Left renal pelvis (tissue), 4 donors: ENCODE measurements at regions not wholly inside any gene's neighbourhood (a gene's known extent, or its start where the extent isn't known, plus 50 kb on each side); places are given as distances from the start of the nearest gene placed in this dataset.

Experiments
- DNase-seq, 4 donors: peaks; one replicate each; pipeline ENCODE4 v3.0.0-alpha.2; 2013; ENCODE audit warnings: low read depth in 4 of 4, low spot score in 3 of 4

DNA sequence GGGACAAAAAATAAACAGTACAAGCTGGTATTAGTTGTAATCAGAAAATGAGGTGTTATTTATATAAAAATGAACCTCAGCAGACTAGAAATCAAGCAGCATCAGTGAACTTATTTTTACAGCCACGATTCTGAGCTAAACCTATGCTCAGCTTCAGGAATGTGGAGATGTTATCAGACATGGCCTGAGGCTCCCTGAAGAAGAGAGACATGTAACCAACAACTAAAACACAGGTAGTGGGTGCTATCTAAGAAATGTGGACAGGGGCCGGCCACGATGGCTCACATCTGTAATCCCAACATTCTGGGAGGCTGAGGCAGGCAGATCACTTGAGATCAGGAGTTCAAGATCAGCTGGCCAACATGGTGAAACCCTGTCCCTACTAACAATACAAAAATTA, 534.3 kb downstream of the VRK1 start:
- DNase-seq, result no peak

DNA sequence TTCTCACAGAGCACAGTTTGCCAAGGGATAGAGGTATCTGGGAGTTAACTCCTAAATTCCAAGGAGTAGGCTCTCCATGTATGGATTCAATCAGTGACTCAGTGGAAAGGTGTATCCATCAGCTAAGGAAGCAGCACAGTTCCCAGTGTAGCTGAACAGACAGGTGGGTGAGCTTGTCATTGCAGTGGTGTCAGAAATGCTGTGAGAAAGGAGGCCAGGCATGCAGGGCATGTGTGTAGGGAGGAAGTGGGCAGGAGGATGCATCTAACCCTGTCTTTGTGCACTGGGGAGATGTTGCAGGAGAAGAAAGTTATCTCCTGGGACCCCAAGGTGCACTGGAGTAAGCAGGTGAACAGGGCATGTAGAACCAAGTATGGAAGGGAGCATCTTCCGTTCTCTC, 539.0 kb downstream of the VRK1 start:
- no peak for DNase-seq

DNA sequence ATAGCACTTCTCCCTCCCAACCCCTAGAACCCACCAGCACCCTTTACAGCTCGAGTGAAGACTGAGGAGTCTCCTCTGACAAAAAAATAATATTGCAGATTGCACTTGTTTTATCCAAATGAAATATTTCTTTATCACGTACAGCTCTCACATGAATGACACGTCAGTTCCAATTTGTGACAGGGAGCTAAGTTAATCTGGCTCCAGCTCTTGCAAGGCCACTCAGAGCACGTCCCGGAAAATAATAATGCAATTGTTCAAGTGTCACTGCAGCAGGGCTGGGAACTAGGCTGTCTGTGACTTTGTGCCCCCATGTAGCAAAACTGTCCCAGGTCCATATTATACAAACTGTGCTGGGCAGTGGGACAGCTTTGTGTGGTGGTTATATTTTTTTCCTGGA, 539.6 kb downstream of the VRK1 start:
- no peak for DNase-seq

DNA sequence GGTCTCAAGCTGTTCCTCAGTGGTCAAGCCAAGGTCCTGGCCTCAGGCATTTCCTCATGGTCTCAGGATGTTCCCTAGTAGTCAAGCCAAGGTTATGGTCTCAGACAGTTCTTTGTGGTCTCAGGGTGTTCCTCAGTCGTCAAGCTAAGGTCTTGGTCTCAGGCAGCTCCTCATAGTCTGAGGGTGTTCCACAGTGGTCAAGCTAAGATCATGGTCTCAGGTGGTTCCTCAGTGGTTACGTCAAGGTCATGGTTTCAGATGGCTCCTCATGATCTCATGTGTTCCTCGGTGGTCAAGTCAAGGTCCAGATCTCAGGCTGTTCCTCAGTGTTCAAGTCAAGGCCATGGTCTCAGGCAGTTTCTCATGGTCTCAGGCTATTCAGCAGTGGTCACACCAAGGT, 540.1 kb downstream of the VRK1 start:
- no peak for DNase-seq

DNA sequence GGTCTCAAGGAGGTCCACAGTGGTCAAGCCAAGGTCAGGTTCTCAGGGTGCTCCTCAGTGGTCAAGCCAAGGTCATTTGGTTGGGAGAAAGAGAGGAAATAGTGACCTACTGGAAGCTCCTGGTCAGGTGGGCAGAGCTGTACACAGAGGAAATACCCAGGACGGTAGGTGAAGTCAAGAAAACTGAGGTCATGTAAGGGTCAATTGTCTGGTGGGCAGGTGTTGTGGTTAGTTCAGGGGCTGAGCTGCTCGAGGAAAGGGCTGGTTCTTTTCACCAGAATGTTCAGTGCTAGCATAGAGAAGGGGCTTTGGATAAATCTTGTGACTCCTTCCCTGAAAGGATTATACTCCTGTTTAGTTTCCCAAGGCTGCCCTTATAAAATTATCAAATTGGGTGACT, 540.5 kb downstream of the VRK1 start:
- no peak for DNase-seq

DNA sequence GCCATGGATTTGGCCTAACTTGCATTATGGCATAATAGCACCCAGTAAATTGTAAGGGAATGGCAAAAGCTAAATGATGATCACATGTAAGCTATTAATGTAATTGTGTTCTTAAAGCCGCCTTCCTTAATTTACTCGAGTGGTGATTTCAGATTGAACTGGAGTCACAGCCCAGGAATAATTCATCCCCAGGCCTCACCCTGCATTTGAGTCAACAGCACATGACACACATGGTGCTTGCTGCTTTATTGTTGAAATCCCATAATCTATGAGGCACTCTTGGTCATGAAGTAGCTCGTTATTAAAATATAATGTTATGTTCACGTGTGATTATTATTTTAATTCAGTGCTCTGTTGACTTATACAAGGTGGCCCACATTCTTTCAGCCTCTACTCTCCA, 547.5 kb downstream of the VRK1 start:
- no peak for DNase-seq

DNA sequence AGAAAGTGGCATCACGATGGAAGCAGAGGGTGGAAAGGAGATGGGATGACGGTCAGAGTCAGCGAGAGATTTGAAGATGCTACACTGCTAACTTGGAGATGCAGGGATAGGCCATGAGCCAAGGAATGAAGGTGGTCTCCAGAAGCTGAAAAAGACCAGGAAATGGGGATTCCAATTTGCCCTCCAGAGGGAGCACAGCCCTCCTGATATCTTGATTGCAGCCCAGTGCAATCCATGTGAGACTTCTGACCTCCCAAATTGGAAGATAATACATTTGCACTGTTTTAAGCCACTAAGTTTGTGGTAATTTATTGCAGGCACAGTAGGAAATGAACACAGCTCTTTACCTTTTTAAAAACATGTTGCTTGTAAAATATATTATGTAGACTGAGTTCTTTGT, 549.5 kb downstream of the VRK1 start:
- no peak for DNase-seq

DNA sequence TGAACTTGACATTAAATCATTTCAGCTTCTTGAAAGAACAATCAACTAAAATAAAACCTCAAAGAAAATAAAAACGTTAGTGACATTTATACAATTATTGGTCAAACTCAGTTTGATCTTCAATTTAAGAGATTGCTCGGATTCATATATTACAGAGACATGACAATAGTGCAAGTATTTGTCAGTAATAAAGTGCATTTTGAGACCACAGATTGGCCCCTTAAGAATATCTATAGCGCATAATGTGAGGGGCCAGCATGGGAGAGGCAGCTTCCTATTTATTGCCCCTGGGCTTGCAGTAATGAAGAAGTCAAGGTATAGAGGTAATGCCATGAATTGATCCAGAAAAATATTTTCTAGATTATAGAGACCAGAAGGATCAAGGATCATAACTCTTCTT, 552.3 kb downstream of the VRK1 start:
- DNase-seq, result no peak

DNA sequence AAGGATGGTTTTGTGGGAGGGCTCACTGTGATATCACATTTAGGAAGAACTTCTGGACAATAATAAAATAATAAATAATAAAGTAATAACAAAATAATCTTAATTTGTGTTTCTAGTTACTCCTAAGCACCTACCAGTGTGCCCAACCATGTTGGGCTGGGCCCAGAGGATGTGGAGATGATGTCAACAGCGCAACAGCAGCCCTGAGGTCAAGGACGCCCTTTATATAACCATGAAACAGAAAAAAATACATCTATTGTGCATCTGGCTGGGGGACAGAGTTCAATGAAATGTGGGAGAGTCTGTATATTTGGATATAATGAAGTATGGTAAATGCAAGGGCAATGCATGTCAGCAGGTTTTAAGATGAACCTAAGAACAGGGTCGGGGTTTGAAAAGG, 552.8 kb downstream of the VRK1 start:
- no peak for DNase-seq

DNA sequence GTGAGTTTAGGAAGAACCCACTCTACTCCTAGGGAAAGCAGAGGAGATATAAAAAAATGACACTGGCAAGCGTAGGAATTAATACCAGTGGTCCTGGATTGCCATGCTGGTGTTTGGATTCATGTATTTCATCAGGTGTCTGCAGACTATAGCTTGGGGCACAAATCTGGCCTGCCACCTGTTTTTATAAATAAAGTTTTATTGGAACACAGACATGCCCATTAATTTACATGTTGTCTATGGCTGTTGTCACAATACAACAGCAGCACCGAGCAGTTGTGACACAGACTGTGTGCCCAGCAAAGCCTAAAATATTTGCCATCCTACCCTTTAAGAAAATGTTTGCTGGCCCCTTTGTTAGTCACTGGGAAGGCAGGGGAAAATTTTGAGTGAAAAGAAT, 553.2 kb downstream of the VRK1 start:
- no peak for DNase-seq

DNA sequence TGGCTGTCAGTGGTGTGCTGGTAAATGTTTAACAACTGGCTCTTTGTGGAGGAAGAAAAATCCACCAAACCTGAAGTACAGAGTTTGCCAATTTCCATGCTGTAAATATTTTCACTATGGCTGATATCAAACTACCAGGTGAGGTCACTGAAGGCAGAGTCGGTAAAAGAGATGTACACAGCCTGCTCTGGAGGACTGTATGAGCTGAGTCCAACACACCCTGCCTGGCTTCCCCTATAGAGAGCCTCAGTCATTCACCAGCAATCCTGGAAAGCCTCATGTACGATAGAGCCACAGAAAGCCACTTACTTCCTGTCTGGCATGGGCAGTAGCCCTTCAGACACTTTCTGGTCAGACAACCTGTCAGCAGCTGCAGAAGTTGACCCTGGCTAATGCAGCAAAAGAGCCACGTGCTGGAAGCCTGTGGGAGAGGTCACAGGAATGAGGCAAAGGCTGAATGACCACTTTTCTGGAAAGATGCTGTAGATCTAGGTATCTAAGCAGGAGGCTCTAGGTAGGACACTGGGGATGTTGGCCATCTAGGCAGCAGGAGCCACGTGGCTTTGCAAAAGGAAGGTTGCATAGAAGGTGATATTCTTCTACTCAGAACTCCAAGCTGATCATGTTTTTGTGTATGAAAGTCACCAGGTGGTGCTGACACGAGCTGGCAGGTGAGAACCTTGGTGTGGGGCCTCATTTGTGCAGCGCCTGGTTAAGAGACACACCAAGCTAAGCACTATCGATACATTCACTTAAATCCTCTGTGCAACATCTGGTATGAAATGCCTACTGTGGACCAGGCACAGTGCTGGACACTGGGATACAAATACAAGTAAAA, 553.9 kb downstream of the VRK1 start:
- DNase-seq, result no peak

DNA sequence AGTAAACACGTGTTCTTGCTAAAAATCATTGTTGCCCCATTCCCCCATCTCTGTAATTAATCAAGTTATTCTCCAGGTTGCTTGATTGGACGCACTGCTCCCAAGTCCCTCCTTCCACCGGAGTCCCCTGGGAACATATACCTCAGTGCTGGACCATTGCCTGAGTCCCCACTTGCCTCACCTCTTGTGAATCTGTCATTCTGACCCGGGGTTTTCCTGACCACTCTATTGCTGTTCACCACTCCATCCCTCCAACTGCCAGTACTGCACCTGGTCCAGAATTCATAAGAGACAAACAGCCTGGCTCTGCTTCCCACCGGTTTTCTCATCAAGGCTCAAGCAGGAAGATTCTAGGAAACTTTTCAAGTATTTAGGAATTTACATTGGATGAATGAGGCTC, 555.9 kb downstream of the VRK1 start:
- no peak for DNase-seq

DNA sequence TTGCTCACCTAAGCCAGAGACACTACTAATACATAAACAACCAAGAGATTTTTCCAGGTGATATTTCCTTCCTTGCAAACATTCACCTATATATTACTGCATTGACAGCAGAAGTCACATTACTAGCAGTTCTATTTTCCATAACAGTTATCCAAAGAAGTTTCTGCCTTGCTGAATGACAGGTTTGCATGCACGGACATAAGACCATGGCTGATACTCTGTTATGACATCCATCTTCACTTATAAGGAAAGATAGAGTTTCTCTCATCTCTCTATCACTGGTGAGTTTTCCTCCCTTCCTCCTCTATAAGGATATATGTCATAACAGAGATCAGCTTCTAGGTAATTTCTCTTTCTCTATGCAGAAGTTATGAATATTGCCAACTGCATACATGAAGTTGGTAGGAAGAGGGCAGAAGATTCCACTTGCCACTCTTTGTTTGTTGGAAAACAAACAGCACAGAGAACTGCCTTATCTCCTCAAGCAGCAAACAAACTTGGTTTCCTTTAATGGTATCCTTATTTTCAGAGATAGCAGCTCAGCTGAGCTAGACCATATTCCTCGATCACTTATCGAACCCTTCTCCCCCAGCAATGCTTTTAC, 557.0 kb downstream of the VRK1 start:
- DNase-seq, result no peak

DNA sequence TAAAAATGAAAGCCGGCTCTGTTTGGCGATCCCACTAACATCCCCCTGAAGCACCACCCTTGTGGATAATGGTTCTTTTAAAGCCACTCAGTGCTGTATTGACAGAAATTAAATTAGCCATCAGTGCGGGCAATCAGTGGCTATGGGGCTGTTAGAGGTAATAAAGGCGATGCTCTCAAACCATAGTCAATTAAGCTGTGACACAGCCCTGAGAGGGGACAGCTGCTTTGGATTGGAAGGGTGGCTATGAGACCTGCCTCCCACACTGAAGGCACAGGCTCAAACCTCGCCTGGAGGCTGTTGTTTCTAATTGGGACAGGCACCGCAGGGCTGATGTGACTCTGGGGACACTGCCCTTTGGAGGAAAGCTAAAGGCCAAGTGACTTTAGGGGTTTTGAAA, 562.2 kb downstream of the VRK1 start:
- no peak for DNase-seq

DNA sequence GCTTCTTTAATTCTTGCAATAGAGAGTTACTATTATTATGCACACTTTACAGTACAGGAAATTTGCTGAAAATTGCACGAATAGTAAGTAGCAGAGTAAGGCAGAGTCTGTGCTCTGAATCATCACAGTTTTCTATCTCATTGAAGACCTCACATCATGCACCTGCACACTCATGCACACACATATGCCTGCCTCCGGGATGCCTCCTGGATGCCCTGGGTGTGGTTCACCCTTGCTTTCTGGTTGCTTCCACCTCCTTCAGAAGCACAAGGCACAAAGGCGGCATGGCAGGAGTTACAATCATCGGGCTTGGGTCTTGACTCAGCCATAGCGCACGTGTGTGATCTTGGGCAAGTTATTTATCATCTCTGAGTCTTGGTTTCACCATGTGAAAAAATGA, 564.0 kb downstream of the VRK1 start:
- no peak for DNase-seq

DNA sequence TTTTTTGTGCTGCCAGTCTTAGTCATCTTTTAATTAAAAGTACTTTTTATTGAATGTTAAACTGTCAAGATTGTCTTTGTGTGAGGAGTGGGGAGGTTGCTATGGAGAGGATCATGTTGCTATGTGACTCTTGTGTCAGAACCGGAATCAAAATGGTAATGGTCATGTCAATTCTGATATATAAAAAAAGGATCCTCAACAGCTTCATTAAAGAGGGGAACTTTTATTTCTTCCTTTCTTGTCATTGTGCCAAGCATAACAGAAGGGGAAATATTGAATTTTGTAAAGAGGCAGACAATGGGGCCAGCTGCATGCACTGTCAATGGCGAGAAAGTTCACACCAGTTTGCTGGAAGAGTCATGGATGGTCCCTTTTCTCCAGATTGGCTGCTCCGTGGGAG, 564.8 kb downstream of the VRK1 start:
- DNase-seq, result no peak

DNA sequence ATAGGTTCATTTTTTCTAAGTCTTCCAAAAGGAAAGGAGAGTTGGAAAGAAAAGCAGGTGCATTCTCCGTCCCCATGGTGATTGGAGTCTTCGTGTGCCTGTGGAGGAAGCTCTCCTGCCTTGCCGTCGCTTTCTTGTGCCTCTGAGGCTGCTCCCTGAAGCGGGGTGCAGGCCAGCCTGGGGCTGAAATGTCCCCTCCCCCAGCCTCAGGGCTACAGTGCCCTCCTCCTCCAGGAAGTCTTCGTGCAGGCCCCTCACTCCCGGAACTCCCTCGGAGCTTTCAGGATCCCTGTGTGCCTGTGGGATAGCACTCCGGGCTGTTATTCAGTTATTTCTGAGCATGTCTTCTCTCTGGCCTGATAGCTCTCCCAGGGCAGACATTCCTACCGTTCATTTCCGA, 569.2 kb downstream of the VRK1 start:
- DNase-seq, result no peak

DNA sequence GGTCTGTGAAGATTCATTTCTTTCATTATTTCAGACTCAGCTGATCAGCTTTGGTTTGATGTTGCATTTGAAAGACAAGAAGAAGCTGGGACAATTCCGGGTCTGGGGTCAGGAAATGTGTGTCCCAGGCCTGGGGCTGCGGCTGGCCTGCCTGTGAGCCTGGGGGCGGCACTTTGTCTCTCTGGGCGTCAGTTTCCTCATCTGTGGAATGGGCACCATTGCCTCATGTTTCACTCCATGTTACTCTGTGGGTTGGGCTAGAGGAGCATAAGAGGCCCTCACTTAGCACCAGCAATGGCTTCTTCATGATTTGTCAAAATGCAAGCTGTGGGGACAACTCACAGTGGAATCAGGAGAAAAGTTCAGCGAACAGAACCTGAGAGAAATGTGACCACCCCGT, 570.1 kb downstream of the VRK1 start:
- DNase-seq, result no peak

DNA sequence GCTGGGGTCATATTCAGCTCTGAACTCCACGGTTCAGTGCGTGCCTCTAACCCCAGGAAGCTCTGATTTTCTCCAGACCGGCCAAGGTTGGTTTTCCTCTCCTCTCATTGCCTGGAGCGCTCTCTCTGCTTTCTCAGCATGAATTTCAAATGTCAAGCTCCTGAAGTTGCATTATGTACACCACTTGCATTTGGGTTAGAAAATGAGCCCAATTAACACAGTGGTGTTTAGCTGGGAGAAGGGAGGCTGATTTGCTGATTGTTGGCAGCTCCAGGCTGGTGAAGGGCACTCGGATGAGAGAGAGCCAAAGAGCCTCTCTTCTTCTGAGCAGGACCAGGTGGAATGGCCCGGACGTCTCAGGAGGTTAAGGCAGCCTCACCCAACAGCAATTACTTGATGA, 570.9 kb downstream of the VRK1 start:
- DNase-seq, result no peak

DNA sequence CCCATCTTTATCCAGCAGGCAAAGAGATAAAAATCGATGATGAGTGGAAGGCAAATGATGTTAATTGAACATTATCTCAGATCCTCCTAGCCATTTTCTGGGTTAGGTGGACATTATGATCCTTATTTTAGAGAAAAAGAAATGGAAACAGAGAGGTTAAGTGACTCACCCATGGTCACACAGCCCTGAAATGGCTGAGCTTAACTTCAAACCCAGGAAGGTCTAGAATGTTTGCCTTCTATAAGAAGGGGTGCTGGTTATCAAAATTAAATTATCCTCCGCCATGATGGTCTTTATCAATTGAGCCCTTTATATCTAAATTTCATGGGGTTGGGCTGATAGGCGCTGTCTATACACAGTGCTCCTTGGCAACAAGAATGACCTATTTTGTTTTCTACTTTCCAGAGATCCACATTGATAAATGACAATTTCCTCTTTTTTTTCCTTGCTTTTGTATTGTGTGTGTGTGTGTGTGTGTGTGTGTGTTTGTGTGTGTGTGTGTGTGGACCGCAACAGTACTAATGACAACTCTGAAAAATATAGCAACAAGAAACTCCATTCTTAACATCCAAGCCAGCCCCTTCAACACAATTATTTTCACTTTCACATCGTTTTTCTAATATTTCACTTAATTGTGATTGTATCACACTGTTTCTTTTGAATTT, 571.9 kb downstream of the VRK1 start:
- DNase-seq, result no peak

DNA sequence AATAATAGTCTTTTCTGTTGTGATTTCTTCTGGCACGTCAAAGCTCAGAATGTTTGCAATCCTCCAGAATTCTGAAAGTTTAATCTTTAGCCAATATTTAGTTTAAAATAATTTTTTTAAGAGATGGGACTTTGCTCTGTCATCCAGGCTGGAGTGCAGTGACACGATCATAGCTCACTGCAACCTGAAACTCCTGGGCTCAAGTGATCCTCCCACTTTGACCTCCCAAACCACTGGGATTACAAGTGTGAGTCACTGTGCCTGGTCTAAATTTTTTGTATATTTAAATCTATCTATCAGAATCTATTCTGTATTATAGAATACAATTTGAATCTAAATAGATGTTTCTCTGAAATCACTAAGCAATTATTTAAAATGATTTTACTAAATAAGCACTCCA, 572.7 kb downstream of the VRK1 start:
- DNase-seq, result no peak

DNA sequence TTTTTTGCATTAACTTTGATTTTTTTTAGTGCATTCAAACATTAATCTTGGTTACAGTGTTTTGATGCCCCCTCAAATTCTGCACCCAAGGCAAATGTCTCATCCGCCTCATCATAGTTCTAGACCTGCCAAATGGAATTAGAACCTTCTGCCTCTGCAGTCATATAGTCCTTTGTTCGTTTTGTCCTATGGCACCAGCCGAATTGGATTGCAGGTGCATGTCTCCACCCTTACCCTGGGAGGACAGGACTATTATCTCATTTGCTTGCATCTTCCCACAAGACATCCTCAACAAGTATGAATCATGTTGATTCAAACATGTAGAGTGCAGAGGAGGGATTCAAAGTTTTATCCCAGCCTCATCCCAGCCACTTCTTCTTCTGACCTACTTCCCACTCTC, 579.1 kb downstream of the VRK1 start:
- DNase-seq, result no peak
